Thoracic aorta (tissue), 2 donors: ENCODE measurements at regions not wholly inside any gene's neighbourhood (a gene's known extent, or its start where the extent isn't known, plus 50 kb on each side); places are given as distances from the start of the nearest gene placed in this dataset.

Experiments
- ATAC-seq: fragments of 150-250 bp; one replicate; pipeline ENCODE4 v1.8.0; 2017; ENCODE audit warnings: low read depth; ENCODE audit not compliant: insufficient number of reproducible peaks, low FRiP score
- DNase-seq: peaks from one replicate; pipeline ENCODE4 v3.0.0-alpha.2; 2020; ENCODE audit warnings: low spot score
- H3K27ac ChIP-seq, 2 donors: fragments of 200-600 bp; sonication (generic); 1 replicate in 1 of 2; 2 replicates in 1 of 2; pipeline ENCODE4 v1.5.1; 2016; ENCODE audit warnings: mild to moderate bottlenecking in 2 of 2, moderate library complexity in 2 of 2
- H3K27me3 ChIP-seq: fragments of 200-600 bp; sonication (generic); replicated peaks from 2 replicates; pipeline ENCODE4 v1.6.0; 2016; ENCODE audit warnings: mild to moderate bottlenecking; ENCODE audit not compliant: insufficient read depth
- H3K36me3 ChIP-seq: fragments of 200-600 bp; sonication (generic); one replicate; pipeline ENCODE4 v1.5.1; 2016
- H3K4me1 ChIP-seq, 2 donors: fragments of 200-600 bp; sonication (generic); 1 replicate in 1 of 2; 2 replicates in 1 of 2; pipeline versions ENCODE4 v1.5.1 to v1.6.0; 2016; ENCODE audit warnings: low read depth in 2 of 2, mild to moderate bottlenecking in 1 of 2; ENCODE audit not compliant: control insufficient read depth in 1 of 2
- H3K4me3 ChIP-seq: fragments of 200-600 bp; sonication (generic); 2 replicates; pipeline ENCODE4 v1.5.1; 2016; ENCODE audit warnings: mild to moderate bottlenecking
- H3K9me3 ChIP-seq: fragments of 200-600 bp; sonication (generic); 2 replicates; pipeline ENCODE4 v1.5.1; 2016
- TF ChIP-seq, protein P1 (sequence below): fragments of 200-600 bp; sonication (generic); IDR thresholded peaks from one replicate; pipeline ENCODE4 v1.5.1; 2019; ENCODE audit warnings: antibody characterized with exemption

DNA sequence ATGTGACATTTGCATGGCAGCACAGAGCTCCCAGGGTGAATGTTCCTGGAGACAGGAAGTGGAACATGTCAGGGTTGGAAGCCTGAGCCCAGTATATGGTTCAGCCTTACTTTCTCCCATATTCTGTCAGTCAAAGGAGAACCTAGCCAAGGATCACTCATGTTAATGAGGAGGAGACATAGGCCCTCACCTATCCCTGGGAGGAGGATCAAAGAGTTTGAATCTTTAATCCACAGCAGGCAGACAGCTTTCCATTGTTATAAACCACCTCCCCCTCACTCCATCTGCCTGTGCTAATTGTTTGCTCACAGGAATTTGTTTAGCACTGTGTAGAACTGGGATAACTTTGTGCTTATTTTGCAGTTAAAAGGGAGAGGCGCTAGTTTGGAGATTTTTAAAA, 1069.1 kb downstream of the EFNB2 start:
- TF ChIP-seq, protein P1, sequence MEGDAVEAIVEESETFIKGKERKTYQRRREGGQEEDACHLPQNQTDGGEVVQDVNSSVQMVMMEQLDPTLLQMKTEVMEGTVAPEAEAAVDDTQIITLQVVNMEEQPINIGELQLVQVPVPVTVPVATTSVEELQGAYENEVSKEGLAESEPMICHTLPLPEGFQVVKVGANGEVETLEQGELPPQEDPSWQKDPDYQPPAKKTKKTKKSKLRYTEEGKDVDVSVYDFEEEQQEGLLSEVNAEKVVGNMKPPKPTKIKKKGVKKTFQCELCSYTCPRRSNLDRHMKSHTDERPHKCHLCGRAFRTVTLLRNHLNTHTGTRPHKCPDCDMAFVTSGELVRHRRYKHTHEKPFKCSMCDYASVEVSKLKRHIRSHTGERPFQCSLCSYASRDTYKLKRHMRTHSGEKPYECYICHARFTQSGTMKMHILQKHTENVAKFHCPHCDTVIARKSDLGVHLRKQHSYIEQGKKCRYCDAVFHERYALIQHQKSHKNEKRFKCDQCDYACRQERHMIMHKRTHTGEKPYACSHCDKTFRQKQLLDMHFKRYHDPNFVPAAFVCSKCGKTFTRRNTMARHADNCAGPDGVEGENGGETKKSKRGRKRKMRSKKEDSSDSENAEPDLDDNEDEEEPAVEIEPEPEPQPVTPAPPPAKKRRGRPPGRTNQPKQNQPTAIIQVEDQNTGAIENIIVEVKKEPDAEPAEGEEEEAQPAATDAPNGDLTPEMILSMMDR: no peak
- H3K27ac ChIP-seq: no peak overlapping the region
- no peaks in the 10 kb centered on the region for H3K9me3 ChIP-seq
- DNase-seq: no peak
- H3K4me1 ChIP-seq: peaks cover 5 to 9% of the 10 kb centered on the region in 2 donors
- no peaks in the 10 kb centered on the region for H3K36me3 ChIP-seq
- no peak for ATAC-seq
- H3K27me3 ChIP-seq: no peaks in the 10 kb centered on the region
- no peak overlapping the region for H3K4me3 ChIP-seq

DNA sequence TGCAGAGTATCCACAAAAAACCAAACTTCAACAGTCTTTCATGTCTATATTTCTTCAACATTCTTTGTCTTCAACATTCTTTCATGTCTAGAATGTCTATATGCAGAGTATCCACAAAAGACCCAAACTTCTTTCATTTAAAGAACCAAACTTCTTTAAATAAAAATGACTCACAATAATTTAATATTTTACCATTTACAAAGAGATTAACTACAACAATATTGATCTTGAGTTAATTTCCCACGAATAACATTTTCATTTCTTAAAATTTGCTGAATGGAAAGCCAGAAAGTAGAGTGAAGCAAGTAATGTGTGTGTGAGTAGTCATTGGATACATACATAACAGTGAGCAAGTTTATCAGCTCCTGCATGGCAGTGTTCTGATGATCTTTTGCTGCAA, 1069.7 kb downstream of the EFNB2 start, which contains the start of gene DAOA:
Gene DAOA, plus strand, starts transcription at position 301 of the 400 bp plus-strand sequence.
- DNase-seq: no peak
- H3K27me3 ChIP-seq: no peaks in the 10 kb centered on the region
- H3K27ac ChIP-seq: no peak within 1 kb of the TSS
- TF ChIP-seq, protein P1: no peak
- H3K9me3 ChIP-seq: no peaks in the 10 kb centered on the region
- peaks cover 5 to 9% of the 10 kb centered on the region in 2 donors for H3K4me1 ChIP-seq
- no peaks in the 10 kb centered on the region for H3K36me3 ChIP-seq
- no peak for ATAC-seq
- no peak within 1 kb of the TSS for H3K4me3 ChIP-seq

DNA sequence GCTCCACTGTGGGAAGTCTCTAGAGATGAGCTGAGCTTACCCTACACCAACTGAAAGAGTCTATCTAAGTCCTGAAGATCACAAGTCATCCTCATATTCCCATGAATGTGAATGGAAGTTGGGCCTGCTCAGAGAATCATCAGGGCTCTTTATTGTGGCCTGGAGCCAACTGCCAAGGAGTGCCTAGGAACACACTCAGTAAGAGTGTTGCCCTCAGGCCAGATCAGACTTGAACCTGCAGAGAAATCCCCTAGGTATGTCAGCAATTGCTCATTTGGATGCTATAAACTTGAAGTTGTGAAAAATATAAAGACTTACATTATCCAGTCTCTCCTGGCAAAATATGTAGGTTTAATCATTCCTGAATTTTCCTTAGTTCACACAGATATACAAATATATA, 1070.2 kb downstream of the EFNB2 start:
- ATAC-seq: no peak
- Histone ChIP-seq H3K9me3 (no peaks in the 10 kb centered on the region), H3K27me3 (no peaks in the 10 kb centered on the region), H3K4me1 (peaks cover 5 to 9% of the 10 kb centered on the region in 2 donors), H3K36me3 (no peaks in the 10 kb centered on the region), H3K27ac (no peak overlapping the region), H3K4me3 (no peak overlapping the region)
- TF ChIP-seq, protein P1: no peak
- DNase-seq: no peak

DNA sequence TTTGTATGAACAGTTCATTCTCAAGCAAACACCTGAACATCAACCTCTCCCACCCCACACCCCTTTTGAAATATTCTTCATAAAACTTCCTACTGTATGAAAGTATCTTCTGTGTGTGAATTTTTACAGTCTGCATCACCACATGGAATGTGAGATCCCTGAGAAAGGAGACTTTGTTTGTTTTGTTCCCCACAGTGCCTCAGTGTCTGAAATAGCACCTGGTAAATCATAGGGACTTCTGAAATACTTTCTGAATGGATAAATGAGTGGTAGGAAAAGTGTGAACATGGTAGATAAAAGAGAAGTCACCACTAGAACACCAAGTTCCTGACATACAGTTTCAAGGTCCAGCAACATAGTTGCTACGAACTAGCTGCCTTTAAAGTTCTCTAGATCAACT, 1071.2 kb downstream of the EFNB2 start:
- Histone ChIP-seq H3K4me3 (no peak overlapping the region), H3K4me1 (peaks cover 5 to 9% of the 10 kb centered on the region in 2 donors), H3K9me3 (no peaks in the 10 kb centered on the region), H3K27me3 (no peaks in the 10 kb centered on the region), H3K36me3 (no peaks in the 10 kb centered on the region), H3K27ac (no peak overlapping the region)
- DNase-seq (no peak), ATAC-seq (no peak)
- TF ChIP-seq, protein P1: no peak

DNA sequence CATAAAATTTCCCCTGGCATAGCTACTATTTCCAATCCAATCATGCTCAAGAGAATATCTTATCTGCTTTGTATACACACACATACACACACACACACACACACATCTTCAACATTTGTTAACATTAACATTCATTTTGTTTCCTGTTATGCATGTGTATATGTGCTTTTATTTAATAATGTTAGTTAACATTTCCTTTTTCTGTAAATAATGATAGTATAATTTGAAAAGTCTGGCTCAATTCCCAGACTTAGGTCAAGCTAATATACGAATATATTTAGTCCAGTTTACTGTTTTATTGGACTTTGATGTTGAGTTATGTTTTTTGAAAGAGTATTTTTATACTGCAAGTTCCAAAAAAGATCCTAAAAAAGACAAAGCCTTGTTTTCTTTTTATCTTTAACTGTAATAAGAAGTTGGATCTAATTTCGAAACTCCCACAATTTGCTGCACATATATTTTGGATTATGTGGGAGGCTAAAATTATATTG, 1072.4 kb downstream of the EFNB2 start:
- no peak for ATAC-seq

More for the DNA sequence above, 1072.4 kb downstream of the EFNB2 start:
- peaks cover 5 to 9% of the 10 kb centered on the region in 2 donors for H3K4me1 ChIP-seq
- H3K27me3 ChIP-seq: no peaks in the 10 kb centered on the region
- H3K27ac ChIP-seq: no peak overlapping the region
- no peaks in the 10 kb centered on the region for H3K9me3 ChIP-seq
- TF ChIP-seq, protein P1: no peak
- no peak for DNase-seq
- H3K4me3 ChIP-seq: no peak overlapping the region
- H3K36me3 ChIP-seq: no peaks in the 10 kb centered on the region
